GM18505 (cell line): ENCODE measurements at regions not wholly inside any gene's neighbourhood (a gene's known extent, or its start where the extent isn't known, plus 50 kb on each side); places are given as distances from the start of the nearest gene placed in this dataset.

ENCODE experiments used
- ATAC-seq: cut with Tn5 transposase; IDR thresholded peaks from one replicate; pipeline ENCODE4 v1.9.1; 2021; ENCODE audit not compliant: unreplicated experiment
- POLR2A ChIP-seq: IDR thresholded peaks from 4 replicates; pipeline ENCODE4 v1.6.1; 2011; ENCODE audit warnings: borderline replicate concordance; ENCODE audit not compliant: insufficient read depth, insufficient read length; ENCODE audit errors: extremely low read depth

GRCh38 chr2:215755641-215756345 is 257.6 kb downstream of the MREG start:
- no peak for TF ChIP-seq POLR2A
- no peak for ATAC-seq

GRCh38 chr2:215754546-215754945 is 258.8 kb downstream of the MREG start:
- no peak for ATAC-seq

GRCh38 chr2:215753808-215754207 is 259.5 kb downstream of the MREG start:
- TF ChIP-seq POLR2A = no peak
- no peak for ATAC-seq

More at GRCh38 chr2:215754546-215754945, 258.8 kb downstream of the MREG start:
- no peak for TF ChIP-seq POLR2A

- TF ChIP-seq POLR2A = no peak
- no peak for ATAC-seq
Measured at GRCh38 chr2:215752991-215753390, 260.4 kb downstream of the MREG start.

GRCh38 chr2:215752436-215752835 is 260.9 kb downstream of the MREG start:
- no peak for ATAC-seq
- TF ChIP-seq POLR2A = no peak

GRCh38 chr2:215751911-215752272 is 261.5 kb downstream of the MREG start:
- no peak for ATAC-seq
- no peak for TF ChIP-seq POLR2A

- no peak for TF ChIP-seq POLR2A
Measured at GRCh38 chr2:215751200-215751910, 262.0 kb downstream of the MREG start.

GRCh38 chr2:215750763-215751162 is 262.6 kb downstream of the MREG start:
- no peak for ATAC-seq
- no peak for TF ChIP-seq POLR2A

More at GRCh38 chr2:215751200-215751910, 262.0 kb downstream of the MREG start:
- no peak for ATAC-seq

- TF ChIP-seq POLR2A = no peak
- ATAC-seq = no peak
Measured at GRCh38 chr2:215749092-215749957, 264.0 kb downstream of the MREG start.

GRCh38 chr2:215748446-215748845 is 264.9 kb downstream of the MREG start:
- no peak for TF ChIP-seq POLR2A
- ATAC-seq = no peak

- no peak for TF ChIP-seq POLR2A
- ATAC-seq = no peak
Measured at GRCh38 chr2:215746887-215747615, 266.3 kb downstream of the MREG start.

- ATAC-seq = no peak
- no peak for TF ChIP-seq POLR2A
Measured at GRCh38 chr2:215746226-215746886, 267.0 kb downstream of the MREG start.

GRCh38 chr2:215745331-215745730 is 268.0 kb downstream of the MREG start:
- TF ChIP-seq POLR2A = no peak
- ATAC-seq = no peak

GRCh38 chr2:215744514-215744913 is 268.8 kb downstream of the MREG start:
- no peak for ATAC-seq

More at GRCh38 chr2:215744514-215744913, 268.8 kb downstream of the MREG start:
- no peak for TF ChIP-seq POLR2A
